Panc1 (cell line): ENCODE measurements at regions not wholly inside any gene's neighbourhood (a gene's known extent, or its start where the extent isn't known, plus 50 kb on each side); places are given as distances from the start of the nearest gene placed in this dataset.

Experiments used
- ATAC-seq: fragments of 200-7000 bp; cut with Tn5 transposase; 2 replicates; pipeline ENCODE4 v1.9.1; 2020; ENCODE audit warnings: mild to moderate bottlenecking, moderate library complexity
- BruUV-seq: library from RNA; stranded (reverse); fragments of 400-500 nt; replicated peaks from 2 replicates; lab custom pipeline; 2021; lab: Mats Ljungman, UMichigan
- CTCF ChIA-PET: fragments of 300-600 bp; sonication (Branson Sonifier 250); formaldehyde crosslinking; loops from one replicate; lab custom pipeline; 2022; ENCODE audit warnings: antibody characterized with exemption; lab: Charles Lee
- POLR2A ChIA-PET: fragments of 300-600 bp; sonication (Branson Sonifier 250); formaldehyde crosslinking; loops from one replicate; lab custom pipeline; 2022; ENCODE audit warnings: antibody characterized with exemption; lab: Charles Lee
- DNase-seq: peaks from one replicate; pipeline ENCODE4 v3.0.0-alpha.2; 2010; ENCODE audit warnings: low read depth, low spot score
- H3K27ac ChIP-seq: 2 replicates; pipeline ENCODE4 v1.5.1; 2011; ENCODE audit warnings: mild to moderate bottlenecking, low read length, inconsistent platforms
- H3K27me3 ChIP-seq: fragments of 200-500 bp; sonication (Bioruptor generic); 2 replicates; pipeline ENCODE4 v1.6.0; 2014; ENCODE audit warnings: low read length, inconsistent platforms; ENCODE audit not compliant: control insufficient read depth, insufficient read depth
- H3K36me3 ChIP-seq: fragments of 200-500 bp; sonication (Bioruptor generic); 2 replicates; pipeline ENCODE4 v1.5.1; 2014; ENCODE audit warnings: inconsistent platforms, mild to moderate bottlenecking, low read length, moderate library complexity; ENCODE audit not compliant: control insufficient read depth, insufficient read depth
- H3K4me1 ChIP-seq: 2 replicates; pipeline ENCODE4 v1.5.1; 2011; ENCODE audit warnings: inconsistent platforms, mild to moderate bottlenecking, low read length, moderate library complexity; ENCODE audit not compliant: control insufficient read depth, insufficient read depth
- H3K4me3 ChIP-seq, 2 experiments: 2 replicates each; pipeline ENCODE4 v1.5.1; 2011 to 2012; ENCODE audit warnings: low read depth in 2 of 2, low read length in 2 of 2, mild to moderate bottlenecking in 2 of 2, inconsistent platforms in 1 of 2, moderate library complexity in 1 of 2
- H3K9me3 ChIP-seq: fragments of 200-500 bp; sonication (Bioruptor generic); 2 replicates; pipeline ENCODE4 v1.5.1; 2014; ENCODE audit warnings: low read depth, mild to moderate bottlenecking, inconsistent platforms, low read length, moderate library complexity; ENCODE audit not compliant: control insufficient read depth, insufficient read depth
- CTCF ChIP-seq: fragments of 450-650 bp; IDR thresholded peaks from 2 replicates; pipeline ENCODE4 v1.5.1; 2017; ENCODE audit warnings: mild to moderate bottlenecking
- POLR2AphosphoS5 ChIP-seq: IDR thresholded peaks from 2 replicates; pipeline ENCODE4 v1.6.1; 2012; ENCODE audit warnings: mild to moderate bottlenecking, low read depth, low read length, moderate library complexity
- REST ChIP-seq, 2 experiments: IDR thresholded peaks; 2 replicates each; pipeline ENCODE4 v1.6.1; 2011 to 2012; ENCODE audit warnings: low read depth in 2 of 2, control low read depth in 1 of 2, low read length in 1 of 2, mild to moderate bottlenecking in 1 of 2, moderate library complexity in 1 of 2; ENCODE audit not compliant: insufficient read depth in 1 of 2
- SIN3A ChIP-seq: IDR thresholded peaks from 2 replicates; pipeline ENCODE4 v1.6.1; 2012; ENCODE audit warnings: low read depth, mild to moderate bottlenecking, low read length, moderate library complexity, borderline replicate concordance; ENCODE audit not compliant: insufficient read depth
- TCF7L2 ChIP-seq: IDR thresholded peaks from 2 replicates; pipeline ENCODE4 v1.6.1; 2011; ENCODE audit warnings: mild to moderate bottlenecking, low read depth, low read length, inconsistent platforms
- in situ Hi-C: cut with HindIII; loops from 2 replicates; pipeline ENCODE4 v1.10.0; 2016; ENCODE audit warnings: low sequenced_read_pairs, low pct_unique_long_range_greater_than_20kb
- intact Hi-C: fragments of 100-400 bp; cut with micrococcal nuclease; formaldehyde crosslinking; loops from one replicate; pipeline ENCODE4 v1.10.0; 2022; ENCODE audit not compliant: unreplicated experiment

GRCh38 chr2:196370381-196370780 lies 199.0 kb upstream of the STK17B start:
- Histone ChIP-seq H3K9me3 (no peaks in the 10 kb centered on the region), H3K36me3 (no peaks in the 10 kb centered on the region), H3K4me3 (no peak overlapping the region), H3K27me3 (no peaks in the 10 kb centered on the region), H3K27ac (no peak overlapping the region), H3K4me1 (no peaks in the 10 kb centered on the region; the same call in 1 of the 2 replicates)
- ATAC-seq = no peak
- no peak for DNase-seq
- POLR2A ChIA-PET = no interaction called here
- TF ChIP-seq REST (IDR thresholded peaks at IDR 0.05; ENCODE audit: insufficient read depth in 1 of 2, low read depth in 2 of 2, low read length in 1 of 2) (no peak), CTCF (no peak), SIN3A (no peak), TCF7L2 (no peak), POLR2AphosphoS5 (no peak)
- CTCF ChIA-PET = no interaction called here
- in situ Hi-C loops = no loop called here
- BruUV-seq = no TSS peak
- intact Hi-C loops = no loop called here

- in situ Hi-C loops = no loop called here
- Histone ChIP-seq H3K4me3 (no peak overlapping the region), H3K27ac (no peak overlapping the region), H3K36me3 (no peaks in the 10 kb centered on the region), H3K27me3 (no peaks in the 10 kb centered on the region), H3K4me1 (no peaks in the 10 kb centered on the region; the same call in 1 of the 2 replicates), H3K9me3 (no peaks in the 10 kb centered on the region)
- intact Hi-C loops = no loop called here
- CTCF ChIA-PET = no interaction called here
- no peak for DNase-seq
- TF ChIP-seq POLR2AphosphoS5 = no peak
- TF ChIP-seq CTCF = no peak
- no peak for TF ChIP-seq REST (IDR thresholded peaks at IDR 0.05; ENCODE audit: insufficient read depth in 1 of 2, low read depth in 2 of 2, low read length in 1 of 2)
- no peak for TF ChIP-seq SIN3A
- TF ChIP-seq TCF7L2 = no peak
- ATAC-seq = no peak
- POLR2A ChIA-PET = no interaction called here
- no TSS peak for BruUV-seq
These were observed 201.0 kb upstream of the STK17B start for GRCh38 chr2:196372276-196372809.
